AG09319 (cell line): ENCODE measurements at regions not wholly inside any gene's neighbourhood (a gene's known extent, or its start where the extent isn't known, plus 50 kb on each side); places are given as distances from the start of the nearest gene placed in this dataset.

Source experiments
- DNase-seq: peaks from one replicate; pipeline ENCODE4 v3.0.0-alpha.2; 2010; ENCODE audit warnings: low read depth; ENCODE audit errors: extremely low read depth
- CTCF ChIP-seq: IDR thresholded peaks from 2 replicates; pipeline ENCODE4 v1.5.1; 2011; ENCODE audit warnings: low read depth, mild to moderate bottlenecking, inconsistent platforms, low read length, moderate library complexity

GRCh38 chr13:71056581-71056980 lies 810.4 kb downstream of the DACH1 start:
- no peak for DNase-seq
- TF ChIP-seq CTCF = no peak

- TF ChIP-seq CTCF = no peak
- DNase-seq = no peak
Measured at GRCh38 chr13:71055644-71056043, 811.4 kb downstream of the DACH1 start.

- DNase-seq = no peak
Measured at GRCh38 chr13:71055047-71055446, 812.0 kb downstream of the DACH1 start.

GRCh38 chr13:71054358-71054757 lies 812.6 kb downstream of the DACH1 start:
- DNase-seq = no peak
- TF ChIP-seq CTCF = no peak

More at GRCh38 chr13:71055047-71055446, 812.0 kb downstream of the DACH1 start:
- no peak for TF ChIP-seq CTCF

GRCh38 chr13:71051573-71051972 lies 815.4 kb downstream of the DACH1 start:
- TF ChIP-seq CTCF = no peak
- no peak for DNase-seq

GRCh38 chr13:71046360-71047079 lies 820.5 kb downstream of the DACH1 start:
- no peak for DNase-seq
- TF ChIP-seq CTCF = no peak

GRCh38 chr13:71045101-71045500 lies 821.9 kb downstream of the DACH1 start:
- TF ChIP-seq CTCF = no peak
- DNase-seq = no peak
